Loucy (cell line): ENCODE measurements at regions not wholly inside any gene's neighbourhood (a gene's known extent, or its start where the extent isn't known, plus 50 kb on each side); places are given as distances from the start of the nearest gene placed in this dataset.

Source experiments
- H2AFZ ChIP-seq: fragments of 200-600 bp; sonication (generic); 2 replicates; pipeline ENCODE4 v1.6.0; 2016; ENCODE audit warnings: antibody characterized with exemption, mild to moderate bottlenecking, low read length, moderate library complexity
- H3F3A ChIP-seq: fragments of 200-600 bp; 2 replicates; pipeline ENCODE4 v1.6.0; 2016; ENCODE audit warnings: antibody characterized with exemption, low read depth, mild to moderate bottlenecking
- H3K27me3 ChIP-seq: fragments of 200-600 bp; sonication (generic); 2 replicates; pipeline ENCODE4 v1.6.1; 2014; ENCODE audit warnings: low read length, mild to moderate bottlenecking; ENCODE audit not compliant: insufficient read depth, poor library complexity, severe bottlenecking
- H3K36me3 ChIP-seq: fragments of 200-600 bp; sonication (generic); 2 replicates; pipeline ENCODE4 v1.6.1; 2016; ENCODE audit warnings: low read length; ENCODE audit not compliant: insufficient read depth
- H3K4me1 ChIP-seq: fragments of 200-600 bp; sonication (generic); 2 replicates; pipeline ENCODE4 v1.5.1; 2014; ENCODE audit warnings: low read length, mild to moderate bottlenecking; ENCODE audit not compliant: insufficient read depth, poor library complexity, severe bottlenecking
- H3K4me2 ChIP-seq: fragments of 200-600 bp; sonication (generic); 2 replicates; pipeline ENCODE4 v1.6.0; 2014; ENCODE audit warnings: antibody characterized with exemption, low read length, low read depth, mild to moderate bottlenecking; ENCODE audit not compliant: poor library complexity, severe bottlenecking
- H3K4me3 ChIP-seq: fragments of 200-600 bp; sonication (generic); 2 replicates; pipeline ENCODE4 v1.5.1; 2014; ENCODE audit warnings: low read length, mild to moderate bottlenecking, mixed read lengths; ENCODE audit not compliant: poor library complexity, severe bottlenecking
- H3K79me2 ChIP-seq: fragments of 200-600 bp; sonication (generic); 2 replicates; pipeline ENCODE4 v1.6.1; 2014; ENCODE audit warnings: low read length; ENCODE audit not compliant: insufficient read depth
- H3K9ac ChIP-seq: fragments of 200-600 bp; sonication (generic); 2 replicates; pipeline ENCODE4 v1.6.0; 2014; ENCODE audit warnings: mild to moderate bottlenecking, low read depth, low read length, moderate library complexity; ENCODE audit not compliant: poor library complexity, severe bottlenecking
- H3K9me2 ChIP-seq: fragments of 200-600 bp; sonication (generic); replicated peaks from 2 replicates; pipeline ENCODE4 v1.6.1; 2016; ENCODE audit warnings: low read depth, low read length, mixed read lengths
- H3K9me3 ChIP-seq: fragments of 200-600 bp; sonication (generic); 2 replicates; pipeline ENCODE4 v1.6.1; 2014; ENCODE audit warnings: mild to moderate bottlenecking, antibody characterized with exemption, low read length, low read depth; ENCODE audit not compliant: insufficient read depth
- H4K20me1 ChIP-seq: fragments of 200-600 bp; sonication (generic); 2 replicates; pipeline ENCODE4 v1.6.0; 2014; ENCODE audit warnings: antibody characterized with exemption, low read length, mild to moderate bottlenecking; ENCODE audit not compliant: insufficient read depth, poor library complexity, severe bottlenecking
- CTCF ChIP-seq: fragments of 200-600 bp; sonication (generic); conservative IDR thresholded peaks from 2 replicates; pipeline ENCODE4 v1.5.1; 2014; ENCODE audit warnings: mild to moderate bottlenecking, antibody characterized with exemption, low read length
- EZH2phosphoT487 ChIP-seq: fragments of 200-600 bp; IDR thresholded peaks from 2 replicates; pipeline ENCODE4 v1.6.1; 2018; ENCODE audit warnings: antibody characterized with exemption, mild to moderate bottlenecking, moderate library complexity, borderline replicate concordance

- no peak overlapping the region for H3K4me3 ChIP-seq
- no peaks in the 10 kb centered on the region for H4K20me1 ChIP-seq
- no peaks in the 10 kb centered on the region for H3K9me2 ChIP-seq
- no peak overlapping the region for H3K9ac ChIP-seq
- no peaks in the 10 kb centered on the region for H3K4me1 ChIP-seq
- no peaks in the 10 kb centered on the region for H3K27me3 ChIP-seq
- no peaks in the 10 kb centered on the region for H3F3A ChIP-seq
- H3K9me3 ChIP-seq = no peaks in the 10 kb centered on the region
- no peak for TF ChIP-seq EZH2phosphoT487
- TF ChIP-seq CTCF = no peak
- no peaks in the 10 kb centered on the region for H3K79me2 ChIP-seq
- H3K4me2 ChIP-seq = no peak overlapping the region
- no peaks in the 10 kb centered on the region for H3K36me3 ChIP-seq
- H2AFZ ChIP-seq = no peak overlapping the region
Measured at GRCh38 chr2:120470041-120470965, 124.4 kb downstream of the INHBB start.

- H3K27me3 ChIP-seq = no peaks in the 10 kb centered on the region
- H3F3A ChIP-seq = no peaks in the 10 kb centered on the region
- H3K4me2 ChIP-seq = no peak overlapping the region
Measured at GRCh38 chr2:120471166-120471565, 125.2 kb downstream of the INHBB start.

GRCh38 chr2:120472031-120472430, 126.1 kb downstream of the INHBB start:
- Histone ChIP-seq H3K9me3 (no peaks in the 10 kb centered on the region), H2AFZ (no peak overlapping the region), H3K27me3 (no peaks in the 10 kb centered on the region), H3F3A (no peaks in the 10 kb centered on the region), H3K9me2 (no peaks in the 10 kb centered on the region), H3K4me1 (no peaks in the 10 kb centered on the region), H4K20me1 (no peaks in the 10 kb centered on the region), H3K4me2 (no peak overlapping the region), H3K79me2 (no peaks in the 10 kb centered on the region), H3K9ac (no peak overlapping the region), H3K4me3 (no peak overlapping the region), H3K36me3 (no peaks in the 10 kb centered on the region)
- TF ChIP-seq CTCF (no peak), EZH2phosphoT487 (no peak)

More at GRCh38 chr2:120471166-120471565, 125.2 kb downstream of the INHBB start:
- Histone ChIP-seq H3K9me2 (no peaks in the 10 kb centered on the region), H3K9me3 (no peaks in the 10 kb centered on the region), H3K36me3 (no peaks in the 10 kb centered on the region), H2AFZ (no peak overlapping the region), H4K20me1 (no peaks in the 10 kb centered on the region), H3K79me2 (no peaks in the 10 kb centered on the region), H3K4me1 (no peaks in the 10 kb centered on the region), H3K4me3 (no peak overlapping the region), H3K9ac (no peak overlapping the region)
- TF ChIP-seq CTCF = no peak
- TF ChIP-seq EZH2phosphoT487 = no peak
